Upper lobe of right lung (tissue), 1 donor: ENCODE measurements at regions not wholly inside any gene's neighbourhood (a gene's known extent, or its start where the extent isn't known, plus 50 kb on each side); places are given as distances from the start of the nearest gene placed in this dataset.

Source experiments
- ATAC-seq: fragments of 200-7000 bp; cut with Tn5 transposase; one replicate; pipeline ENCODE4 v1.9.1; 2020; ENCODE audit warnings: mild to moderate bottlenecking, moderate library complexity
- DNase-seq: peaks from one replicate; pipeline ENCODE4 v3.0.0-alpha.2; 2020
- H3K27ac ChIP-seq: fragments of 200-600 bp; one replicate; pipeline ENCODE4 v1.8.0; 2022
- H3K27me3 ChIP-seq: fragments of 200-600 bp; one replicate; pipeline ENCODE4 v1.8.0; 2022; ENCODE audit warnings: mild to moderate bottlenecking
- H3K36me3 ChIP-seq: fragments of 200-600 bp; one replicate; pipeline ENCODE4 v1.8.0; 2022
- H3K4me1 ChIP-seq: fragments of 200-600 bp; one replicate; pipeline ENCODE4 v1.8.0; 2022
- H3K4me3 ChIP-seq: fragments of 200-600 bp; one replicate; pipeline ENCODE4 v1.8.0; 2022; ENCODE audit warnings: mild to moderate bottlenecking
- H3K9me3 ChIP-seq: fragments of 200-600 bp; one replicate; pipeline ENCODE4 v1.8.0; 2022
- CTCF ChIP-seq: fragments of 200-600 bp; IDR thresholded peaks from one replicate; pipeline ENCODE4 v1.8.0; 2022; ENCODE audit warnings: antibody characterized with exemption
- intact Hi-C: fragments of 100-400 bp; cut with DNase I; formaldehyde crosslinking; loops from one replicate; pipeline ENCODE4 v1.11.0; 2022
- donor health status: DM: no; HTN: yes; CAD: no; lungs with severe emphysema.

- ATAC-seq (no peak), DNase-seq (no peak)
- Histone ChIP-seq H3K4me3 (no peak overlapping the region), H3K4me1 (no peaks in the 10 kb centered on the region), H3K36me3 (no peaks in the 10 kb centered on the region), H3K27me3 (peaks cover 9% of the 10 kb centered on the region), H3K9me3 (no peaks in the 10 kb centered on the region), H3K27ac (no peak overlapping the region)
- intact Hi-C loops: no loop called here
- no peak for TF ChIP-seq CTCF
Observed at GRCh38 chr22:48279461-48279756, 1517.0 kb downstream of the TBC1D22A start.

- Histone ChIP-seq H3K4me3 (no peak overlapping the region), H3K4me1 (no peaks in the 10 kb centered on the region), H3K9me3 (no peaks in the 10 kb centered on the region), H3K27me3 (peaks cover 9% of the 10 kb centered on the region), H3K36me3 (no peaks in the 10 kb centered on the region), H3K27ac (no peak overlapping the region)
- peak; percentile 11 for ATAC-seq
- DNase-seq: no peak
- no peak for TF ChIP-seq CTCF
- intact Hi-C loops: no loop called here
Observed at GRCh38 chr22:48278620-48279460, 1516.4 kb downstream of the TBC1D22A start.

- intact Hi-C loops: no loop called here
- TF ChIP-seq CTCF: no peak
- Histone ChIP-seq H3K4me3 (no peak overlapping the region), H3K36me3 (no peaks in the 10 kb centered on the region), H3K27me3 (peaks cover 9% of the 10 kb centered on the region), H3K27ac (no peak overlapping the region), H3K9me3 (no peaks in the 10 kb centered on the region), H3K4me1 (no peaks in the 10 kb centered on the region)
- ATAC-seq (no peak), DNase-seq (no peak)
Observed at GRCh38 chr22:48277868-48278581, 1515.6 kb downstream of the TBC1D22A start.

- peak; percentile 23 for ATAC-seq
- H3K4me3 ChIP-seq: no peak overlapping the region
- H3K27ac ChIP-seq: no peak overlapping the region
- TF ChIP-seq CTCF: no peak
- peaks cover 9% of the 10 kb centered on the region for H3K27me3 ChIP-seq
- DNase-seq: no peak
- H3K4me1 ChIP-seq: no peaks in the 10 kb centered on the region
- no peaks in the 10 kb centered on the region for H3K9me3 ChIP-seq
- intact Hi-C loops: no loop called here
- H3K36me3 ChIP-seq: no peaks in the 10 kb centered on the region
Observed at GRCh38 chr22:48276994-48277867, 1514.8 kb downstream of the TBC1D22A start.

- Histone ChIP-seq H3K4me3 (no peak overlapping the region), H3K36me3 (no peaks in the 10 kb centered on the region), H3K27ac (no peak overlapping the region), H3K4me1 (no peaks in the 10 kb centered on the region), H3K27me3 (peaks cover 9% of the 10 kb centered on the region), H3K9me3 (no peaks in the 10 kb centered on the region)
- DNase-seq (no peak), ATAC-seq (no peak)
- intact Hi-C loops: no loop called here
- TF ChIP-seq CTCF: no peak
Observed at GRCh38 chr22:48275412-48275811, 1513.0 kb downstream of the TBC1D22A start.
